ENCODE measurements at regions not wholly inside any gene's neighbourhood (a gene's known extent, or its start where the extent isn't known, plus 50 kb on each side); places are given as distances from the start of the nearest gene placed in this dataset.

DNA sequence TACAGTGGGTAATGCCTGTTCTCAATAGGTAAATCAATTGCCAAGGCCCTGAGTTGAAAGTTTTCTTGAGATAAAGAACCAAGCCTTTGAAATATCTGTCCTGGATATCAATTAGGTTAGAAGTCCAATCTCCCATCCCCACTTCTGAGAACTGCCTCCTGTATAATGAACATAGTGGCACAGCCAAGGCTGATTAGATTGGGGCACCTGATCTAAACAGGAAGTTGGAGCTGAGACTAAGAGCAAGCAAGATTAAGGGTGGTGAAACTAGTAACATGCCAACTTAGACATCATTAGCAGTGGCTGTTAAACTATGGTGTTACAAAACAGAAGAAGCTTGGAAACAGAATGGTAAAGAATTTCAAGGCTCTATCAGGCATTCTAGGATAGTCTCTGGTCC is 137.7 kb upstream of the TMEM108 start:
- no peak for DNase-seq (ENCODE audit: low read depth)

DNA sequence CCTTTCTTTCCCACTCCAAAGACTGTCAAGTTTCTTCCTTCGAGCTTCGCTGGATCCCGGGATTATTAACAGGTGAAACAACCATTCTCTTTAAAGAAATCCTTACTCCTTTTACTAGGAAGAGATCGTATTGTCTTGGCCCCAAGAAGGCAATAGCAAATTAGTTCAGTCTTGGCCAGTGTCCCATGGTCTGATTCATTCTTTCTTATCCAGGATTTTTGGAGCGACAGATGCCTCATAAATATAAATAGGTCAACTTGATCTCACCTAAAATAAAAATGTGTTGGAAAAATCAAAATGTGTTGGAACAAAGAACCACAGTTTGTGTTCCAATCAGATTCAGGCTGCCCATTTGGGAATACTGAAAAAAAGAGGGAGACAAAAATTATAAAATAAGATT is 140.1 kb upstream of the TMEM108 start:
- peak; percentile 20 for DNase-seq (ENCODE audit: low read depth)

DNA sequence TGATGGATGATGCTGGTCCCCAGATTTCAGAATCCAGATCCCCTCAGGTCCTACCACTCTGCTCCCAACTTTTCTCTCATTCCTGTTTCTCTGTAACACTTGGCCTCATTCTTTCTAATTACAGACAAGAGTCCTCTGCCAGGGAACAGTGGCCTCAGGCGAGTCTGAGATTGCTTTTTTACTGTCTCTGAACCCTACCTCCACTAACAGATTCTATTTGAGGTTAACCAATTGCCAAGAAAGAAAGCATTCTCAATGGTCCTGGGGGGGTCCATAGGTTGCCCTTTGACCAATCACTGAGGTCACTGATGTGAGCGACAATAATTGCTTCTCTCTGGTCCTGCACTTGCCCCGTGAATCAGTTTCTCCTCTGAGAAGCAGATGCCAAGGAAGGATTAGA is 145.2 kb upstream of the TMEM108 start:
- no peak for DNase-seq (ENCODE audit: low read depth)

DNA sequence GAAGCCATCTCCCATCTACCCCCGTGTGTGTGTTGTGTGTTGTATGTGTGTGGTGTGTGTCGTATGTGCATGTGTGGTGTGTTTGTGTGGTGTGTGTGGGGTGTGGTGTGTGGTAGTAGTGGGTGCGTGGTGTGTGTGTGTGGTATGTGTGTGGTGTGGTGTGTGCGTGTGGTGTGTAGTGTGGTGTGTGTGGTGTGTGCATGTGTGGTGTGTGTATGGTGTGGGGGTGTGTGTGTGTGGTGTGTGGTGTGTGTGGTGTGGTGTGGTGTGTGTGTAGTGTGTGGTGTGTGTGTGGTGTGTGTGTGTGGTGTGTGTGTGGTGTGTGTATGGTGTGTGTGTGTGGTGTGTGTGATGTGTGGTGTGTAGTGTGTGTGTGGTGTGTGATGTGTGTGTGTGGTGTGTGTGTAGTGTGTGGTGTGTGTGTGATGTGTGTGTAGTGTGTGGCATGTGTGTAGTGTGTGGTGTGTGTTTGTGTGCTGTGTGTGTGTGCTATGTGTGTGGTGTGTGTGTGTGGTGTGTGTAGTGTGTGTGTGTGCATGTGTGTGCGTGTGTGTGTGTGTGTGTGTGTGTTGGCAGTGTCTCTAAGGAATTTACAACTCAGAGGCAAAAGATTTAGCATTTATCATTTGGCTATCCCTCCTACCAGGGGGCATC is 156.3 kb upstream of the TMEM108 start:
- DNase-seq (ENCODE audit: low read depth), result no peak

DNA sequence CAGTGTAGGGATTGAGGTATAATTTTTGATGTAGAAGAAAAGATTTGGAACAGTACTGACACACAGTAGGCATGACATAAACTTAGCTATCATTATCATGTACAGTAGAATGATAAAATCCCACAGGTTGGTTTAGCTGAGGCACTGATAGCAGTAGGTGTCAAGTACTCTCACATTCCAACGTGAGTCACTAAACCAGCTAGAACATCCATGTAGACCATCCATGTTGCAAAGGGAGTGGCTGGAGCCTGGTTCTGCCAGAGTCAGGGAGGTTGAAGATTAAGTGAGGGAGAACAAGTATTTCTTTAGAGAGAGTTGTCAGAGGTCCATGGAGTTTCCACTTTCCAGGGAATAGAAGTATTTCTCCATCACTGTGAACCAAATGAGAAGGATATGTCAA is 157.2 kb upstream of the TMEM108 start:
- DNase-seq (ENCODE audit: low read depth), result no peak

DNA sequence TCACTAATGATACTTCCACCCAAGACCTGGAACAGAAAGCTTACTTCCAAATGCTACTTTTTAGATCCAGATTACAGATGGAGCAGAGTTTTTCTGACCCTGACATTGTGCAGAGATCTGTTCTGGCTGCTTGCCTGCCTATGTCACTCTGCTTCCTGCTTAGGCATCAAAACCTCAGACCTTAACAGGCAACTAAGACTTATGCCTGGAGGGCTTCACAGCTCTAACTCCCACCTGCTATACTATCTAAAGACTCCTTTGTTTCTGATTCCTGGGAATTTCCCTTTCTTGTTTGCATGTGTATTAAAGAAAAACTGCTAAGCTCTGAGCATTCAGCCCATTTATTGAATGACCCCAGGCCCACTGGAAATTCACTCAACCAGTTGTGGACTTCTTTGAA is 157.4 kb upstream of the NPHP3 start:
- DNase-seq (ENCODE audit: low read depth), result peak; percentile 47

GRCh38 chr3:132874701-132875100 is 152.5 kb upstream of the NPHP3 start:
- DNase-seq (ENCODE audit: low read depth), result peak; percentile 69

DNA sequence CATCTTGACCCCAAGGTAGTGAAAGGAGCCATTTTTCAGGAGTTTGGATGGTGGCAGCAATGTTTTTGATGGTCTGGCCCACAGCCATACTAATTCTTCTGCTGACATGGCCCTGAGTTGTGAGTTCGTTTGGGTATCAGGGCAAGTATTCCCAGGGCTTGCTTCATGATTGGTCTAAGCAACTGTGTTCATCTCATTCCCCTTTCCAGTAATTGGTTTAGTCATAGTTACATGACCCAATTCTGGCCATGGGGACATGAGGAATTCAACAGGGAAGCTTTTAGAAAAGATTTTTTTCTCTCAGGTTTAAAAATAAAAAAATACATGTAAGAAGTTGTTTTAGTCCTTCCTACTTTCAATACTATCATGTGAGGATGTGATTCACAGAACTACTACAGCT is 150.5 kb upstream of the NPHP3 start:
- no peak for DNase-seq (ENCODE audit: low read depth)

- no peak for DNase-seq (ENCODE audit: low read depth)
These were observed 149.7 kb upstream of the NPHP3 start for GRCh38 chr3:132871956-132872355.

DNA sequence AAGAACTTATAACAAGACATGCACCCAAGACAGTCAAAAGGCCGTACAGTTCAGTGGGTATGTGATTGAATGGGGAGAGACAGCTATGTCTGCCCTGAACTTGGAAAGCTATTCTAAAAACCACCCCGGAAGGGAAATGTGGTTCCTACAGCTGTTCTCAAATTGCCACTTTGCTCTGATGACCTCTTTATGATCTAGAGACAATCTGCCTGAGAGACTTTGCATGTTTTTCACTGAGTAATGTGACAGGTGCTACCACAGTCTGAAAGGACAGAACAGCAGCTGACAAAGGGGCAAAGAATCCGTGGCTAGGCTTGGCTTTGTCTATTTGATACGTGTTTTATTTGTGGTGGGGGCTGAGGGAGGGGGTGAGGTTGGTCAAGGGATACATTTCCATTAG is 148.3 kb upstream of the NPHP3 start:
- DNase-seq (ENCODE audit: low read depth), result peak; percentile 18

DNA sequence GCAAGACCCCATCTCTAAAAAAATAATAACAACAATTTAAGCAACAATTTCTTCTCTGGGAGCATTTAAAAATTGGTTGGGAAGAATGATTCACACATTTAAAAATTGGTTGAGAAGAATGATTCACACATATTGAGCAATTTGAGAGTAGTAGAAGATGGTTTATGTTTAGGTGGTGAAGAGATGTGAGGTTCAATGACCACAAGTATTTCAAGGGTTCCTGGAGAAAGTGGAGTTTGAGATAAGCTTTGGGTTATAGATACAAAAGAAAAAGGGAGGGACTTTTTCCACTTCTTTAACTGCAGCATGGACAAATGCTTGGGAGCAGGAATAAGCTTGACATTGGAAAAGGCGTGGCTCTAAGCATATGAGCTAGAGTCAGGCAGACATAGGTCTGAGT is 145.7 kb upstream of the NPHP3 start:
- DNase-seq (ENCODE audit: low read depth), result peak; percentile 71

GRCh38 chr3:132867526-132867925 is 145.3 kb upstream of the NPHP3 start:
- DNase-seq (ENCODE audit: low read depth), result no peak

DNA sequence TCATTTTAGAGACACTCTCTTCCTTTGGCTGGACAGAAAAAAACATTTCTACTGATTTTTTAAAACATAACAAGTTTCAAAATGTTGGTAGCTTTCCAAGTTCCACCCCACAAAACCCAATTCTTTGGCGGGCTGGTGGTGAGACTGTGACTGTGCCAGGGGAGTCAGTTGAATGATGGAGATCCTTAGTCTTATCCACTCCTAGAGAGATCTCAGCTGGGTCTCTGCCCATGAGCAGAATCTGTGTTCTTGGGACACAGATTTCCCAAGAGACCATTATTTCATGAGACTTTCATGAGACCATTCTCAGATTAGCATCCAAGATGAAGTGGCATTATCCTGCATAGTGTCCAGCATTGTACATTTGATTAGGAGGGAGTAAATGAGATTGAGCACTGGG is 135.1 kb upstream of the NPHP3 start:
- DNase-seq (ENCODE audit: low read depth), result no peak

DNA sequence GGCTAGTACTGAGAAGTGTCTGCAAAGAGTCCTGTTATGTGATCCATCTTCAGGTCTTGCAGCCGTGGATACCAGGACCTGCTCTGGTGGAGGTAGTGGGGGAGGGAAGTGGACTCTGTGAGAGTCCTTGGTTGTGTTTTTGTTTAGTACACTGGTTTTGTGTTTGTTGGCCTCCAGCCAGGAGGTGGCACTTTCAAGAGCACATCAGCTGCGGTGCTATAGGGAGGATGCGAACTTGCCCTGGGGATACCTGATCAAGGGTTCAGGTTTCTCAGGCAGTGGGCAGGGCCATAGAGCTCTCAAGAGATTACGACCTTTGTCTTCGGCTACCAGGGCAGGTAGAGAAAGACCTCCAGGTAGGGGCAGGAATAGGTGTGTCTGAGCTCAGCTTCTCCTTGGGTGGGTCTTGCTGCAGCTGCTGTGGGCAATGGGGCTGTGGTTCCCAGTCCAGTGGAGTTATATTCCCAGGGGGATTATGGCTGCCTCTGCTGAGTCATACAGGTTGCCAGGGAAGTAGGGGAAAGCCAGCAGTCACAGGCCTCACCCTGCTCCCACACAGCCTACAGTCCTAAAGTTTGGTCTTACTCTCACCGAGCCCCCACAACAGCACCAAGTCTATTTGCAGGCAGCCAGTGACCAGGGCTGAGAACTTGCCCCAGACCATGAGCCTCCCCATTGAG is 132.8 kb upstream of the NPHP3 start:
- DNase-seq (ENCODE audit: low read depth), result no peak

GRCh38 chr3:132847849-132848625 is 125.8 kb upstream of the NPHP3 start:
- DNase-seq (ENCODE audit: low read depth), result no peak

DNA sequence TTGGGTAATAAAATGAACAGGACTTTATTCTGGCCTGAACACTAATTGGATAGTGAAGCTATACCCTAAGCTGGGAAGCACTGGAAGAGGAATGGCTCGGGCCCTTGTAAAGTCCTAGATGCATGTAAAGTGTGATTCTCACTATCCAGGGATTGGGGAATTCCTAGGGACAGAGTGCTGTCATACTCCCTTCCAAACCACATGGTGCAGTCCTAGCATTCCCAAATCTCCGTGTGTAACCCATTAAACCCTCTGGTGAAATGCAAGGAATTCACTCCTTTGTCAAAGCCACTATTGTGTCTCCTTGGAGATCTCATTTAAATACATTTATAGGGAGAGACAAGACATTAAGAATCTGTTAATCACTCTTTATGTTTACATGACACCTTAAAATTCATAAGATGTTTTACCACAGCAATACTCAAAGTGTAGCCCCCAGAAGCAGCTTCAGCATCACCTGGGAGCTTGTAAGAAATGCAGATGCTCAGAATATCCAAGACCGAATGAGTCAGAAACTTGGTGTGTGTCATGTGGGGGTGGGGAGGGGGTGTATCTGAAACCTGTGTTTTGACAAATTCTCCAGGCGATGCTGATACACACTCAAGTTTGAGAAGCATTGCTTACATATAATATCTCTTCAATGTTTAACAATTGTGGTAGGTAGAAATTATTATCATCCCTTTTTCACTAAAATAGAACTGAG is 121.8 kb upstream of the NPHP3 start:
- no peak for DNase-seq (ENCODE audit: low read depth)

DNA sequence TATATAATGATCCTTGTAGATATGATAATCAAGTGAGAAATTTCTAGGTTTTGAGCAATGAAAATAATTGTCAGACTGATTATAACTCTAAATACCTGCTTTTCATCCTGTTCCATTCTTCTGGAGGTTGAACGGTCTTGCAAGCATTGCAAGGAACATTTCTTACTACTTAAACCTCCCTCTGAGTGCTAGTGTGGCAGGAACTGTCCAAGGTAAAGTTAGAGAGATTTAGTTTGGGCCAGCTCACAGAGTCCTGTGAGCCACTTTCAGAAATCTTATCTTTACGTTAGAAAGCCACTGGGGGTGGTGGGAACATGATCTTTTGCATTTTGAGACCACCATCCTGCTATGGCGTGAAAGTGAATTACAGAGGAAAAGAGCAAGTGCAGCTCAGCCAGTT is 121.1 kb upstream of the NPHP3 start:
- no peak for DNase-seq (ENCODE audit: low read depth)

DNA sequence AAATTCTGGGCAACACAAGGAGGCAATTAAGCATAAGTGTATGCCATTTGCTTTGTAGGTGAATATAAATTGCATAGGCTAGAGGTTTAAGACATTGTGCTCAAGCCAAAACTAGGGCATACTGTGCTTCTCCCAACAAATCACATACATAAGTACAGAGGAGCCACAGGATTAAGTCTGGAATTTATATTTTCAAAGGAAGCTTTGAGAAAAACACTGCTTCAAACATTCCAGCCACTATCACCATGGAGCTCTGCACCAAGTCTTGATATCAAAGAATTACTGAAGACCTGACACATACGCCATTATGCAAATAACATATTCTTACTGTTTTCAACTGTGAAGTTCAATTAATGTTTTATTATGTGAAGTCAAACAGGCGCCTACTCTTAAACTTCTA is 119.4 kb upstream of the NPHP3 start:
- DNase-seq (ENCODE audit: low read depth), result no peak

DNA sequence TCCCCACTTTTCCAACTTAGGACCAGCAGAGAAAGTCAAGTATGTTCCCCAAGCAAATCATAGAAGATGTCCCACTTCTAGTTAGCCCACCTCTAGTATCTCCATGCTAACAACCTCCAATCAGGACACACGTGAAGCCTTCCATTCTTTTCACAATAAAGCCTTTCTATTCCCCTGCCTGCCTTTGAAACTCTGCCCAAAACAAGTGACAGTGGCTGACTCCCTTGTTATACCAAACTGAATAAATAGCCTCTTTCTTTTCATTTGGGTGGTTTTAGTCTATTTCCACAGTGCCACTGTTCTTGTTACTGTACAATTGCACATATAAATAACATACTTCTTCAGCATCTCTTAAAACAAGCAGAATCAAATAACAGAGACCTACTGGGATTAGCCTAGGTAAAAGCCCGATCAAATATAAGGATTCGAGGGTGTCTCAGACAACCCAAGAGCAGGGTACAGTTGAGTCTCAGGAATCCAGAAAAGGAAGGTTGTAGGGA is 118.0 kb upstream of the NPHP3 start:
- DNase-seq (ENCODE audit: low read depth), result no peak

- DNase-seq (ENCODE audit: low read depth), result no peak
These were observed 116.3 kb upstream of the NPHP3 start for GRCh38 chr3:132838477-132838876.

DNA sequence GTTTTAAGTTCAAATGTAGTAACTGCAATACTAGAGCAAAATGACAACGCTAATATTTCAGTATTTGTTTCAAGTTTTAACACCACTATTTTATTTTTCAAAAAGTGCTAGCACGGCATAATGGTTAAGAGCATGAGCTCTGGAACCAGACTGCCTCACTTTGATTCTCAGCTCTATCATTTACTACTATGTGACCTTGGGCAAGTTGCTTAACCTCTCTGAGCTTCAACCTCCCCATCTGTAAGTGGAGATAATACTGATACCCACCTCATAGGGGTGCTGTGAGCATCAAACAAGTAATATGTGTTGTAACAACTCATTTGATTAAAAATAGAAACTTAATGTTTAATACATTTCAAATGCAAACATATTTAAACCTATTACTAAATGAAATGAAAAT is 115.4 kb upstream of the NPHP3 start:
- DNase-seq (ENCODE audit: low read depth), result no peak

DNA sequence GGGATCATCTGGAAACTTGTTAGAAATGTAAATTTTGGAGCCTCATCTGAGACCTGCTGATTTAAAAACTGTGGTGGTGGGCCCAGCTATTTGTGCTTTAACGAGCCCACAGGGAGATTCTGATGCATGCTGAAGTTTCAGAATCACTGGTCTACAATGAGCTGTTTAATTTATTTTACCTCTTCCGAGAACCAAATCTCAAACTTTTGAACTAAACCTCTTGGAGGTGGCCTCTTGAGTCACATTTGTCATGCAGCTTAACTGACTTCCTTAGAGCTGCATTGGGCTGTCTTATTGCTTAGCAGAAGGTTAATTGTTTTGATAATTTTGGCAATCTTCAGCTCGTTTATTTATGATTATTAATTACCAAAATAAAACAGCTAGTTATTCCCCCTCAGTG is 112.1 kb upstream of the NPHP3 start:
- no peak for DNase-seq (ENCODE audit: low read depth)

All from M059J (cell line).